NCI-H748 (cell line): ENCODE measurements at regions not wholly inside any gene's neighbourhood (a gene's known extent, or its start where the extent isn't known, plus 50 kb on each side); places are given as distances from the start of the nearest gene placed in this dataset.

ENCODE experiments used
- DNase-seq: peaks from one replicate; lab custom pipeline; 2025; ENCODE audit not compliant: unreplicated experiment; lab: John Stamatoyannopoulos, UW

DNA sequence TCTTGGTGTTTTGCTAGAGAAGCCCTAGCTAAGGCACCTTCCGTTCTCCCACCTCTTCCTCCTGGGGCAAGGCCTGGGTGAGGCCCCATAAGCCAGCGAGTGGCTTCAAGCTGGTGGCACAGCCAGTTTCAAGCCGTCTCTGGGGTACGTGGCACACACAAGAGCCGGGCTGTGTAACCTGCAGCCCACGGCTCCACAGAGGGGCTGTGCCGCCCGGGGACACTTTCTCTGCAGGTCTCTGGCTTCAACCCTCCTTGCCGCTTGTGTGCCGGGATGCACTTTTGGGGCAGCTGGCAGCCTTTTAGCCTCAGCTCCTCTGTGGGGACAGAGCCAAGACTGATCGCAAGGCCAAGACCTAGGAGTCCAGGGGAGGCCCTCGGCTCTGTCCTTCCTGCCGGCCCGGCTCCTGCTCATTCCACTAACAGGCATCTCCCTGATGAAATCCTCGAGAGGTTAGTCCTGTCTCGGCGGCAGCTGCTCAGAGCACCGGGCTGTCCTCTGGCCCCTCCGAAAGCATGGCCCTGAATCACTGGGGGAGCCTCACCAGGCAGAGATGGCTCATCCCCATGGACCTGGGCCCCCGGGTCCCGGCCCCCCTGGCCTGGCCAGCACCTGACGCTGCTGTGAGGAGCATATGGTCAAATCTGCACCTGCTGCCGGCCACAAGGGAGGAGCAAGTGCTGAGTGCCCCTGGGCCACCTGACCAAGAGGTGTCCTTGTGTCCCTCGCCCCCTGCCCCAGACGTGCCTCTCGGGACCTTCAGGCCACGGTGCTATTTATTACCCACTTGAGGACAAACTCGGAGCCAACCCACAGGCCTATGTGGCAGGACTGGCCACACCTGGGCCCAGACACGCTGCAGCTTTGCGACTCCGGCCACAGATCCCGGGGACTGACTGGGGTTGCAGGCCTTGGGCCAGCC lies 98.5 kb downstream of the METRNL start:
- no peak for DNase-seq

DNA sequence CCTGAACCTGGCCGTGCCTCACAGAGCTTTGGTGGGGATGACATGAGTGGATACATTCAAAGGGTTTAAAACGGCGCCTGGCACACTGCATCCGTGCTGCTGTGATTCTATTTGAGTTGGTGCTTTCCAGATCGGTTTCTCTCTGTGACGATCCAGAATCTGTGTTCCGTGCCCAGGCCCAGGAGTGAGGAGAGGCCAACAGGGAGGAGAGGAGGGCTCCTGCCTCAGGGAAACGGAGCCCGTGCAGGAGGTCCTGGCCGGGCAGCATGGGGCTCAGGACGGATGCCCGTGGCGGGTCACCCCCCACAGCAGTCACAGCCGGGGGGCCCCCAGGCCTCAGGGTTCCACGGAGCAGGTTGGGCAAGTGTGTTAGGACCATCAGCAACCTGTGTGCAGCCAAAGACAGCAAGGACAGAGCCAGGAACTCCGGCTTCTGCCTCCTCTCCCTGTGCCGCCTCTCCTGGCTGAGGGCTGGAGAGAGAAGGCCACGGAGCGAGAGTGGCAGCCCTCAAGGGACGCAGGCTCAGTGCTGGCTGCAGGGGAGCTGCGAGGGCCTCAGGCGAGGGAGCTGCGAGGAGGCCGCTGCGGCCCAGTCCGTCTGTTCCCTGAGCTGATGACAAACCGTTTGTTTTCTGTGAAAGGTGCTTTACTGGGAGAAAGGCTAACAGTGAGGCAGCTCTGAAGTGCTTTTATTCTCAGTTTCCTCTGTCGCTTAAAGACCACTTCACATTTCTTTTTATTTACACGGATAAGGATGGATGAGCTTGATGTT lies 99.3 kb downstream of the METRNL start:
- DNase-seq = peak; percentile 84

DNA sequence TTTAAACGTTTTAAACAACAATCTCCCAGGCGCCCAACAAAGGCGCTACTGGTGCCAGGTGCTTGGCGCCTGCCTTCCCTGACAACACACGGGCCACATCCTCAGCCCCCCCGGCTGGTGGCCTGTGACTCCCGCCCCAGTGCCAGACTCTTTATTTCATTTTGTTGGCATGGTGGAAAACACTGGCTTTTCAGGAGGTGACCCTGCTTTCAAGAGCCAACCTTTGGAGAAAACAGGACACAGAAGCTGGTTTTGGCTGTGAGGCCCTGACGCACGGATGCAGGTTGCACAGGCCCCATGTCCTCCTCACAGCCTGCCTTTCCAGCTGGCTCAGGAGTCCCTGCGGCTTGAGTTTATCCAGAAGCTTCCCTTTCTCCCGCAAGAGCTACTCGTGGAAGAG lies 100.0 kb downstream of the METRNL start:
- no peak for DNase-seq

DNA sequence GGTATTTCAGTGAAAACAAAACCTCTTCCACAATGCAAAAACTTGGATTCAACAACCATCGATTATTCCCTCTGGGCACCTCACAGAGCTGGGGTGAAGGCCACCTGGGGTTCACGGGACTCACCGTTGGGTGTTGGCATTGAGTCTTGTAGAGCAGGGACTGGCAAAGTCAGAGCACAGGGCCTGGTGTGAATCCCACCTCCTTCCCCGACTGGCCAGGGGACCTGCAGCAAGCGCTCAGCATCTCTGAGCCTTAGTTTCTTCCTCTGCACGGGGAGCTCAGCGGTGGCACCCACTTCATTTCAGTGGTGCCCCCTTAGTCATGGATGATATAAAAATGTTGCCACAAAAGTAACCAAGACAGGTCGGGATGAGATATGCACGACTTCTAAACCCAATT lies 100.4 kb downstream of the METRNL start:
- DNase-seq = no peak

GRCh38 chr17:83180264-83180995 lies 101.0 kb downstream of the METRNL start:
- no peak for DNase-seq

DNA sequence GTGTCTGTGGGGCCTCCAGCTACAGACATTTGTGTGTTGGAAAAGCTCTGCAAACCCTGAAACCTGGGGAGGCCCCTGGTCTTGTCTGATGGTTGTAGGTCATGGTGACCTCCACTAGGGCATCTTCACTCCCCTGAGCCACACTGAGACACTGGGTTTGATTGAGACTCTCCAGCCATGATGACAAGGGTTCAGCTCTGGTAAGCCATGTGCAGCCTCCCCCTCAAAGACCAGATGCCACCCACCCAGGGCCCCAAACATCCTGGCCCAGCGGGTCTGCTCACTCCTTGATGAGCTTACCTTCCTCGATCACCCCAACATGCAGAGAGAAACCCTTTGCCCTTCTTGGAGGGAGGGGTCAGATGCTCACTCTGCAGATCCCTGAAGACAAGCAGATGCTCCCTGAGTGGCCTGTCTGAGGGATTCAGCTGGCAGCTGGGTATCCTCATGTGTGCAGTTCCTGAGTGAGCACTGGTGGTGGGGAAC lies 101.6 kb downstream of the METRNL start:
- DNase-seq = no peak

GRCh38 chr17:83181991-83182619 lies 102.7 kb downstream of the METRNL start:
- DNase-seq = no peak

DNA sequence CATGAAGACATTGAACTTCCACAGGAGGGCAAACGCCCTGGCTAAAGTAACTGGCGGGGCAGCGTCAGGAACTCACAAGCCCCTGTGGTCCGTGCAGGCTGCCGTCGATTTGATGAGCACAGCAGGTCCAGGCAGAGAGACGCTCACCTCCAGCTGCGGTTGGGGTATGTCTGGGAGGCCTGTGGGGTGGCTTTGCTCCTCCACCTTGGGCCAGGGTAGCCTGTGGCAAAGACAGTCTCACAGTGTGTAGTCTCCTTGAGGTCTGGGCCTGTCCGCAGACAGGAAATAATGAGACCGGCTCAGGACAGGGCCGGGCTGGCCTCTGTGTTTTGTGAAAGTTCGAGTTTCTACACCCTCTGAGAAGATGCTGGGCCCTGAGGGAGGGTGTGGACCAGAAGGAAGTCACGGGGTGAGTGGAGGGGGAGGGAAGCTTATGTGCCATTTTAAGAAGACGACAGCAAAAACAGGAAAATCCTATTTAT lies 103.3 kb downstream of the METRNL start:
- no peak for DNase-seq

- no peak for DNase-seq
Measured at GRCh38 chr17:83183145-83183948, 103.9 kb downstream of the METRNL start.

- DNase-seq = no peak
Measured at GRCh38 chr17:83183951-83184506, 104.6 kb downstream of the METRNL start.

- DNase-seq = no peak
Measured at GRCh38 chr17:83185023-83186002, 105.9 kb downstream of the METRNL start.

DNA sequence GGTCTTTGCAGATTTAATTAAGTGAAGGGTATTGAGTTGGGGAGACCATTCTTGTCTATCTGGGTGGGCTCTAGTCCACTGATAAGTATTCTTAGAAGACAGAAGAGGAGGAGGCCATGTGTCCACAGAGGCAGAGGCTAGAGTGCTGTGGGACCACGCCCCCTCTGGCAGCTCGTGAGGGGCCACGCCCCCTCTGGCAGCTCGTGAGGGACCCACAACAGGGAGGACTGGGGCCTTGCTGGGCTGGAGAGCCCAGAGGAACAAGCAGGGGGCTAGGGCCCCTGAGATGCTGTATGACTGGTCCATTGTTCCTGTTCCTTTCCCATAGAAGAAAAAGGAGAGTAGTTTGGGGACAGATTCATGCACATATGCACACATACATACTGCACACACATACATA lies 106.8 kb downstream of the METRNL start:
- DNase-seq = peak; percentile 58

GRCh38 chr17:83186751-83187421 lies 107.5 kb downstream of the METRNL start:
- no peak for DNase-seq

DNA sequence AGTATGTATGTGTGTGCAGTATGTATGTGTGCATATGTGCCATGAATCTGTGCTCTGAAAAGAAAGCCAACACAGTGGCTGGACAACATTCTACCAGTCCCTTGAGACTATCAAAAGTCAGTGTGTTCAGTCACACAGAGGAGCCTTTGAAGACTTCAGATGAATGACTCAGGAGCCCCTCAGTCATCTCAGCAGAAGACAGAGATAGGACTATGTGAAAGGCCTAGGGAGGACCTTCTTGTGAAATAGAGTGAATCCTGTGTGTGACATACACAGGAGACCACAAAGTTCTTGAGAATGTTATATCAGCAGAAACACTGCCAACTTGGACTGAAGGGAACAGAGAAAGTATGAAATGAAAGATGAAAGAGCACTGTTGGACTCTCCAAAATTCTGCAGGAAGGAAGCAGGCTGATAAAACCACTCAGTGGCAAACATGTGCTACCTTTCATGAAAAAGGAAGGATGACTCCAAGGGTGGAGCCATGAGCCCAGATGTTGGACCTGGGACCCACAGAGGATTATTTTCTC lies 108.4 kb downstream of the METRNL start:
- no peak for DNase-seq

DNA sequence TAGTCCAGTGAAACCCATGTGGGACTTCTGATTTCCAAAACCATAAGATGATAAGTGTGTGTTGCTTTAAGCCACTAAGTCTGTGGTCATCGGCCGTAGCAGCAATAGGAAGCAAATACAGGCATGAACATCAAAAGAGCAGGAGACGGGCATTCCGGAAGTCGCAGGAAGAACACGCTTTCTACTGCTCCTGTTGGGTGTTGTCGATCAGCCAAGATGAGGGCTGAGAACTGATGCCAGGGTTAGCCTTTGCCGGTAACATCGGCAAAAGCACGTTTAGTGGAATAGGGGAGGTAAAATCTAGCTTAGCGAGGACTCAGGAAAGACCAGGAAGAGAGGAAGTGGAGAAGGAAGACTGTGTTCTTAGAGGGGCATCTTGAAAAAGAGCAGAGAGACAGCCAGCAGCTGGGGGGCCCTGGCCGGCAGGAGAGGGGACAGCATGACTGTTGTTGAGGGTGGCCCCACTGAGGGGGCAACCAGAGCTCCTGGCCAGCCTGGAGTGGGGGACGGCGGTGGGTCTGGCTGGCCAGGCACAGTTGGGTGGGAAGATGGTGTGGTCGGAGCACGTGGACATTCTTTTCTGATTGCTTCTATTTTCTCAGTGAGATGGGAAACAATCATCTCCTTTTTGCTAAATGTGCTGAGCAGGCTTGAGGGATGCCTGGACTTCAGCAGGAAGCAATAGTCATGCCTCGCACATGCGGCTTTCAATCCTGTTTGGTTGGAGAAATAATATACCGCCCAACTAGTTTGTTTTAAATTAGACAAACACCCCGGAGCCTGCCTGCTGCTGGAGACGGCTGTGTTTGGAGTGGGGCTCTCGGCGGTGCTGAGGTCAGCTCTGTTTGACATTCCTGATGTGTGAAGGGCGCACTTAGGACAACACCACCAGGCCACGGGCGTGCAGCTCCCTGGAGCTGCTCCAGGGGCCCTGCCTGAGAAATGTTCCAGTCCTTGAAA lies 109.9 kb downstream of the METRNL start:
- no peak for DNase-seq

DNA sequence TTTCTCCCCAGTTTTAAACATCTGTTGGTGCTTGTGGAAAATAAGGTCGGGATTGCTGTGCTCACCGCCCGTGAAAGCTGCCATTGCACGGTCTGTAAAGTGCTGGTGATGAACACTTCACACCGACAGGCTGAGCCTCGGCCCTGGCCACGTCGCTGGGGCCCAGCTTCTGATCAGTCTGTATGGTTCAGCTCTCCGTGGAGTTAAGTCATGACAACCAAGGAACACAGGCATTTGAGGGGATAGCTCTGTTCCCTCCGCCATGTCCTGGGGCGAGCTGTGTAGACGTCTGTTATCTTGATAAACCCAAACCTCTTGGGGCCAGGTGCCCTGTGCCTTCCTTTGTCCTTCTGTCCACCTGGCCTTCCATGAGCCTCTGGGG lies 110.6 kb downstream of the METRNL start:
- no peak for DNase-seq
